HL-60 (cell line): ENCODE measurements at regions not wholly inside any gene's neighbourhood (a gene's known extent, or its start where the extent isn't known, plus 50 kb on each side); places are given as distances from the start of the nearest gene placed in this dataset.

ENCODE experiments used
- DNase-seq, 2 experiments: peaks; one replicate each; pipeline ENCODE4 v3.0.0-alpha.2; 2010 to 2020; ENCODE audit warnings: low read depth in 1 of 2, low spot score in 1 of 2
- H3K27ac ChIP-seq: fragments of 250-450 bp; sonication (Bioruptor Pico); replicated peaks from 2 replicates; pipeline ENCODE4 v1.5.1; 2020; ENCODE audit warnings: mild to moderate bottlenecking, moderate library complexity
- H3K27me3 ChIP-seq: fragments of 250-450 bp; sonication (Bioruptor Pico); 2 replicates; pipeline ENCODE4 v1.5.1; 2021; ENCODE audit warnings: mild to moderate bottlenecking, moderate library complexity; ENCODE audit not compliant: insufficient read depth, poor library complexity, severe bottlenecking
- H3K4me3 ChIP-seq: replicated peaks from 2 replicates; pipeline ENCODE4 v1.5.1; 2011; ENCODE audit warnings: mild to moderate bottlenecking, control low read depth, low read length; ENCODE audit not compliant: insufficient read depth
- CTCF ChIP-seq: IDR thresholded peaks from one replicate; pipeline ENCODE4 v1.5.1; 2011; ENCODE audit warnings: low read length, control low read depth, inconsistent platforms; ENCODE audit not compliant: insufficient read depth
- GABPA ChIP-seq: IDR thresholded peaks from 2 replicates; pipeline ENCODE4 v1.6.1; 2012; ENCODE audit warnings: low read depth
- POLR2AphosphoS5 ChIP-seq: IDR thresholded peaks from 2 replicates; pipeline ENCODE4 v1.6.1; 2012; ENCODE audit warnings: low read depth
- REST ChIP-seq: IDR thresholded peaks from 2 replicates; pipeline ENCODE4 v1.6.1; 2012; ENCODE audit warnings: low read depth; ENCODE audit not compliant: insufficient replicate concordance
- SPI1 ChIP-seq: IDR thresholded peaks from 2 replicates; pipeline ENCODE4 v1.6.1; 2012; ENCODE audit warnings: low read depth, mild to moderate bottlenecking, borderline replicate concordance

- DNase-seq = no peak
- no peak overlapping the region for H3K27ac ChIP-seq
- TF ChIP-seq POLR2AphosphoS5 (no peak), REST (no peak), GABPA (no peak), CTCF (no peak), SPI1 (no peak)
- H3K4me3 ChIP-seq = no peak overlapping the region
- H3K27me3 ChIP-seq = no peaks in the 10 kb centered on the region
Measured at GRCh38 chr20:11832851-11833250, 84.8 kb upstream of the BTBD3 start.

- DNase-seq = no peak
- TF ChIP-seq REST (no peak), SPI1 (no peak), CTCF (no peak), POLR2AphosphoS5 (no peak), GABPA (no peak)
- Histone ChIP-seq H3K4me3 (no peak overlapping the region), H3K27ac (no peak overlapping the region), H3K27me3 (no peaks in the 10 kb centered on the region)
Measured at GRCh38 chr20:11833825-11834224, 83.9 kb upstream of the BTBD3 start.

GRCh38 chr20:11838076-11838636 lies 79.5 kb upstream of the BTBD3 start:
- H3K27ac ChIP-seq = no peak overlapping the region
- no peak overlapping the region for H3K4me3 ChIP-seq
- DNase-seq = no peak
- no peaks in the 10 kb centered on the region for H3K27me3 ChIP-seq
- TF ChIP-seq CTCF (no peak), SPI1 (no peak)

- DNase-seq = no peak
- TF ChIP-seq SPI1 = no peak
- no peak for TF ChIP-seq CTCF
- TF ChIP-seq POLR2AphosphoS5 = no peak
- TF ChIP-seq GABPA = no peak
- no peak for TF ChIP-seq REST
- no peak overlapping the region for H3K27ac ChIP-seq
- no peak overlapping the region for H3K4me3 ChIP-seq
- H3K27me3 ChIP-seq = no peaks in the 10 kb centered on the region
Measured at GRCh38 chr20:11841972-11842461, 75.7 kb upstream of the BTBD3 start.
